Upper lobe of right lung (tissue), 1 donor: ENCODE measurements at regions not wholly inside any gene's neighbourhood (a gene's known extent, or its start where the extent isn't known, plus 50 kb on each side); places are given as distances from the start of the nearest gene placed in this dataset.

Source experiments
- ATAC-seq: fragments of 200-7000 bp; cut with Tn5 transposase; one replicate; pipeline ENCODE4 v1.9.1; 2020; ENCODE audit warnings: mild to moderate bottlenecking, moderate library complexity
- DNase-seq: peaks from one replicate; pipeline ENCODE4 v3.0.0-alpha.2; 2020
- H3K27ac ChIP-seq: fragments of 200-600 bp; one replicate; pipeline ENCODE4 v1.8.0; 2022
- H3K27me3 ChIP-seq: fragments of 200-600 bp; one replicate; pipeline ENCODE4 v1.8.0; 2022; ENCODE audit warnings: mild to moderate bottlenecking
- H3K36me3 ChIP-seq: fragments of 200-600 bp; one replicate; pipeline ENCODE4 v1.8.0; 2022
- H3K4me1 ChIP-seq: fragments of 200-600 bp; one replicate; pipeline ENCODE4 v1.8.0; 2022
- H3K4me3 ChIP-seq: fragments of 200-600 bp; one replicate; pipeline ENCODE4 v1.8.0; 2022; ENCODE audit warnings: mild to moderate bottlenecking
- H3K9me3 ChIP-seq: fragments of 200-600 bp; one replicate; pipeline ENCODE4 v1.8.0; 2022
- intact Hi-C: fragments of 100-400 bp; cut with DNase I; formaldehyde crosslinking; loops from one replicate; pipeline ENCODE4 v1.11.0; 2022
- TF ChIP-seq, protein P1 (sequence below): fragments of 200-600 bp; IDR thresholded peaks from one replicate; pipeline ENCODE4 v1.8.0; 2022; ENCODE audit warnings: antibody characterized with exemption
- donor health status: DM: no; HTN: yes; CAD: no; lungs with severe emphysema.

- TF ChIP-seq, protein P1, sequence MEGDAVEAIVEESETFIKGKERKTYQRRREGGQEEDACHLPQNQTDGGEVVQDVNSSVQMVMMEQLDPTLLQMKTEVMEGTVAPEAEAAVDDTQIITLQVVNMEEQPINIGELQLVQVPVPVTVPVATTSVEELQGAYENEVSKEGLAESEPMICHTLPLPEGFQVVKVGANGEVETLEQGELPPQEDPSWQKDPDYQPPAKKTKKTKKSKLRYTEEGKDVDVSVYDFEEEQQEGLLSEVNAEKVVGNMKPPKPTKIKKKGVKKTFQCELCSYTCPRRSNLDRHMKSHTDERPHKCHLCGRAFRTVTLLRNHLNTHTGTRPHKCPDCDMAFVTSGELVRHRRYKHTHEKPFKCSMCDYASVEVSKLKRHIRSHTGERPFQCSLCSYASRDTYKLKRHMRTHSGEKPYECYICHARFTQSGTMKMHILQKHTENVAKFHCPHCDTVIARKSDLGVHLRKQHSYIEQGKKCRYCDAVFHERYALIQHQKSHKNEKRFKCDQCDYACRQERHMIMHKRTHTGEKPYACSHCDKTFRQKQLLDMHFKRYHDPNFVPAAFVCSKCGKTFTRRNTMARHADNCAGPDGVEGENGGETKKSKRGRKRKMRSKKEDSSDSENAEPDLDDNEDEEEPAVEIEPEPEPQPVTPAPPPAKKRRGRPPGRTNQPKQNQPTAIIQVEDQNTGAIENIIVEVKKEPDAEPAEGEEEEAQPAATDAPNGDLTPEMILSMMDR, result no peak
- intact Hi-C loops, result no loop called here
- Histone ChIP-seq H3K27me3 (no peaks in the 10 kb centered on the region), H3K4me3 (no peak overlapping the region), H3K36me3 (no peaks in the 10 kb centered on the region), H3K9me3 (no peaks in the 10 kb centered on the region), H3K27ac (no peak overlapping the region), H3K4me1 (no peaks in the 10 kb centered on the region)
- DNase-seq (no peak), ATAC-seq (no peak)
These were observed 113.0 kb upstream of the FSIP2 start for GRCh38 chr2:185625604-185626003.

DNA sequence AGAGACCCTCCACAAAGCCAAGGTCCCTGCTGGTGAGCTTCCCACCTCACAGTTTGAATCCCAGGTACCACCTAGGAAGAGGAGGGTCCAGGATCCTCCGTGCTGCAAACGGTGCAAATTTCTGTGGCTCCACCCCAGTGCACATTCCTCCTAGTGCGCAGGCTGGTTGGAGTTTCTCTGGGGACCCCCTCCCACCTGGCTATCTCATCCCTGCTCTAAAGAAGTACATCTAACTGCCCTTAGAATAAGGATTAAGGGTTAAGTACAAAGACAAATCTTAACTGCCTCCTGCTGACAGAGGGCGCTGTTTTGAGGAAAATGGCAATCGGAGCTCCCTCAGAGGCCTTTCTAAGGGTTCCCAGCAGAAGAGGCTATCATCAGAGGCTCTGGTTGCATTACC lies 109.6 kb upstream of the FSIP2 start:
- TF ChIP-seq, protein P1, result no peak
- no peaks in the 10 kb centered on the region for H3K9me3 ChIP-seq
- no peaks in the 10 kb centered on the region for H3K27me3 ChIP-seq
- DNase-seq (no peak), ATAC-seq (no peak)
- intact Hi-C loops, result no loop called here
- no peak overlapping the region for H3K4me3 ChIP-seq
- no peak overlapping the region for H3K27ac ChIP-seq
- no peaks in the 10 kb centered on the region for H3K36me3 ChIP-seq
- no peaks in the 10 kb centered on the region for H3K4me1 ChIP-seq

GRCh38 chr2:185633621-185634020 lies 105.0 kb upstream of the FSIP2 start:
- ATAC-seq (no peak), DNase-seq (no peak)
- H3K27ac ChIP-seq, result no peak overlapping the region
- H3K9me3 ChIP-seq, result no peaks in the 10 kb centered on the region
- TF ChIP-seq, protein P1, result no peak
- no peaks in the 10 kb centered on the region for H3K27me3 ChIP-seq
- no peak overlapping the region for H3K4me3 ChIP-seq
- intact Hi-C loops, result no loop called here
- no peaks in the 10 kb centered on the region for H3K36me3 ChIP-seq
- no peaks in the 10 kb centered on the region for H3K4me1 ChIP-seq

- H3K4me1 ChIP-seq, result no peaks in the 10 kb centered on the region
- H3K27me3 ChIP-seq, result no peaks in the 10 kb centered on the region
- DNase-seq (no peak), ATAC-seq (no peak)
- H3K27ac ChIP-seq, result no peak overlapping the region
- H3K9me3 ChIP-seq, result no peaks in the 10 kb centered on the region
- TF ChIP-seq, protein P1, result no peak
- H3K4me3 ChIP-seq, result no peak overlapping the region
- no peaks in the 10 kb centered on the region for H3K36me3 ChIP-seq
- intact Hi-C loops, result no loop called here
These were observed 99.8 kb upstream of the FSIP2 start for GRCh38 chr2:185638771-185639170.

- TF ChIP-seq, protein P1, result no peak
- H3K4me3 ChIP-seq, result no peak overlapping the region
- intact Hi-C loops, result no loop called here
- no peaks in the 10 kb centered on the region for H3K9me3 ChIP-seq
- H3K36me3 ChIP-seq, result no peaks in the 10 kb centered on the region
- no peaks in the 10 kb centered on the region for H3K27me3 ChIP-seq
- H3K4me1 ChIP-seq, result no peaks in the 10 kb centered on the region
- H3K27ac ChIP-seq, result no peak overlapping the region
- ATAC-seq (no peak), DNase-seq (no peak)
These were observed 98.0 kb upstream of the FSIP2 start for GRCh38 chr2:185640588-185640987.

- DNase-seq (no peak), ATAC-seq (no peak)
- H3K9me3 ChIP-seq, result no peaks in the 10 kb centered on the region
- TF ChIP-seq, protein P1, result no peak
- H3K36me3 ChIP-seq, result no peaks in the 10 kb centered on the region
- no peaks in the 10 kb centered on the region for H3K27me3 ChIP-seq
- H3K4me1 ChIP-seq, result no peaks in the 10 kb centered on the region
- H3K4me3 ChIP-seq, result no peak overlapping the region
- H3K27ac ChIP-seq, result no peak overlapping the region
- intact Hi-C loops, result no loop called here
These were observed 95.2 kb upstream of the FSIP2 start for GRCh38 chr2:185643434-185643833.
